ENCODE measurements at regions not wholly inside any gene's neighbourhood (a gene's known extent, or its start where the extent isn't known, plus 50 kb on each side); places are given as distances from the start of the nearest gene placed in this dataset.

DNA sequence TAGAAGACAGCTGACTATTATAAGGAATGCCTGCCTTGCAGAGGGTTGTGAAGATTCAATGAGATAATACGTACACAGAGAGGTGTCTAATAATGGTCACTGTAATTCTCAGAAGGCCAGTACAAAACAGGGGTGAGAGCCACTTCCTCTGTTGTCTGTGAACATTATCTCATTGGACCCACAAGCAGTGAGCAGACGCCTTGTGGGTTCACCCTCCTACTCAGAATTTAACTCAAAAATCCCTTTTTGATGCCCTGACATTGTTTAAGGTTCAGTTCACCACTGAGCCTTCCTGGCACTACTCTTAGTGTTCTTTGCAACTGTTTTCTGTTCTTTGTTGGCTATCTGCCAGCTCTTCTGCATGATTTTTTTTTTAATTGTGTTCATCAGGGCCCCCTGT lies 467.4 kb downstream of the BCOR start:
- TF ChIP-seq POLR2AphosphoS5 (IDR thresholded peaks at IDR 0.05) (no peak), POLR2A (IDR thresholded peaks at IDR 0.05) (no peak)
- TF ChIP-seq, protein P1, sequence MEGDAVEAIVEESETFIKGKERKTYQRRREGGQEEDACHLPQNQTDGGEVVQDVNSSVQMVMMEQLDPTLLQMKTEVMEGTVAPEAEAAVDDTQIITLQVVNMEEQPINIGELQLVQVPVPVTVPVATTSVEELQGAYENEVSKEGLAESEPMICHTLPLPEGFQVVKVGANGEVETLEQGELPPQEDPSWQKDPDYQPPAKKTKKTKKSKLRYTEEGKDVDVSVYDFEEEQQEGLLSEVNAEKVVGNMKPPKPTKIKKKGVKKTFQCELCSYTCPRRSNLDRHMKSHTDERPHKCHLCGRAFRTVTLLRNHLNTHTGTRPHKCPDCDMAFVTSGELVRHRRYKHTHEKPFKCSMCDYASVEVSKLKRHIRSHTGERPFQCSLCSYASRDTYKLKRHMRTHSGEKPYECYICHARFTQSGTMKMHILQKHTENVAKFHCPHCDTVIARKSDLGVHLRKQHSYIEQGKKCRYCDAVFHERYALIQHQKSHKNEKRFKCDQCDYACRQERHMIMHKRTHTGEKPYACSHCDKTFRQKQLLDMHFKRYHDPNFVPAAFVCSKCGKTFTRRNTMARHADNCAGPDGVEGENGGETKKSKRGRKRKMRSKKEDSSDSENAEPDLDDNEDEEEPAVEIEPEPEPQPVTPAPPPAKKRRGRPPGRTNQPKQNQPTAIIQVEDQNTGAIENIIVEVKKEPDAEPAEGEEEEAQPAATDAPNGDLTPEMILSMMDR (IDR thresholded peaks at IDR 0.05 in 8 of 11, conservative IDR thresholded peaks at IDR 0.05 in 3 of 11), result no peak
- Histone ChIP-seq H3K4me3 (no peak overlapping the region), H3K4me1 (no peaks in the 10 kb centered on the region), H3K27ac (no peak overlapping the region), H3K27me3 (replicated peaks in 1 of 7) (peaks cover 0 to 5% (median 0%) of the 10 kb centered on the region in 7 donors), H3K36me3 (no peaks in the 10 kb centered on the region), H3K9me3 (no peaks in the 10 kb centered on the region)
- intact Hi-C loops (cut with DNase I; ENCODE audit: low total_unique reads), result no loop called here
- DNase-seq, result no peak
- 51 to 69% (median 56%) methylated on average over 2 of the region's 2 CpGs for WGBS, 5 donors

DNA sequence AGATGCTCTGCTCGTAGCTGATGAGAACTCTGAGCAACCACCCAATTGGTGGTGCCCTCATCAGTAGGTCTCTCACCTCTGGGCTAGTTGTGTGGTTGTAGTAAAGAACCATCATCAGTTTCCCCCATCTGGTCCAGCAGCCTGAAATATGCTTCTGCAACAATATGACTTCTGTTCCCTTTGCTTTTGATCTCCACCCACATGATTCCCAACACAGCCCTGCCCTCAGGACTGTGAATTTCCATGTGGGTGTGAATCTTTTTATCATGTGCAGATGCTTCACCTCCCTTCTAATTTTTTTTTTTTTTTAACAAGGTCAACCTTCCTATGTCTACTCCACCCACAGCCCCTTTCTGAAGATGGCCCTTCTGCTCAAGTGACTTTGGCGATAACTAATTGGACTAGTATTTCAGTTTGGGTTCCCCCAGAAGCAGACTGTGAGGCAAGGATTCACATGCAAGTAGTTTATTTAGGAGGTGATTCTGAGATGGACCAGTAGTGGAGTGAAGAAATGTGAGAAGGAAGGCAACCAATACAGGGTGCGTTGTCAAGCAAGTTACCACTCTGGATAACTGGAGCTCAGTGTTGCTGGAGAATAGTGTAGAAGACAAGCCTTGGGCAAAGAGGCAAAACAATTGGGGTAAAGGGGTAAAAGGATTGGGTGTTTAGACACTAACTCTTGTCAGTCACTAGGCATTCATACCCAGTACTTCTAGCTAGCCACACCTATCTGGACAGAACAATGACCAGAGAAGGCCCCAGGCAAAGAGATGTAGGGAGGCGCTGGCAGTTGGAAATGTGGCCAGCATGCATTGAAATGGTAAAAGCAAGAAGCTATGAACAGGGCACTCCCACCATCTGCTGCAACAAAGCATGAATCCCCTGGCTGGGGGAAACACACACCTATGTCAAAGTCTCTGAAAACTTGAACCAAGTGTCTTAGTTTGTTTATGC lies 466.2 kb downstream of the BCOR start:
- intact Hi-C loops (cut with DNase I; ENCODE audit: low total_unique reads), result no loop called here
- Histone ChIP-seq H3K4me1 (no peaks in the 10 kb centered on the region), H3K27me3 (replicated peaks in 1 of 7) (peaks cover 0 to 5% (median 0%) of the 10 kb centered on the region in 7 donors), H3K9me3 (no peaks in the 10 kb centered on the region), H3K4me3 (no peak overlapping the region), H3K27ac (no peak overlapping the region), H3K36me3 (no peaks in the 10 kb centered on the region)
- DNase-seq, result no peak
- TF ChIP-seq POLR2AphosphoS5 (IDR thresholded peaks at IDR 0.05) (no peak), POLR2A (IDR thresholded peaks at IDR 0.05) (no peak)
- TF ChIP-seq, protein P1 (IDR thresholded peaks at IDR 0.05 in 8 of 11, conservative IDR thresholded peaks at IDR 0.05 in 3 of 11), result no peak
- WGBS, 5 donors, result 85 to 100% (median 90%) methylated on average over 4 of the region's 4 CpGs

DNA sequence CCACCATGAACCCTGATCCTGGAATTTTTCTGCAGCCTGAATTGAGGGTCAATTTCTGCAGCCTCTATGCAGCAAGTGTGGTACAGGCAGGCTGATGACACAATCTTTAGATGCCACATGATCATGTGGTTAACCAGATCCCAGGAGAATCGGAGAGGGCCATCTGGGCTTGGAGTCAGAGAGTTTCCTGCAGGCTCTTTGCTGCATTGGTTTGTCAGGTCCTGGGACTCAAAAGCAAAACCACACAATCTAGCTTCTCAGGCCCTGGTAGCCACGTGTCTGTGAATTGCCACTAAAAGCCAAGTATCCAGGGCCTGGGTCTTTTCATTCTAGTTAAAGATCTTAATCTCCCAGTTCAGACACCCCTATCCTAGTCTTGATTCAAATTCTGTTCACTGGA lies 464.5 kb downstream of the BCOR start:
- Histone ChIP-seq H3K4me1 (no peaks in the 10 kb centered on the region), H3K36me3 (no peaks in the 10 kb centered on the region), H3K9me3 (no peaks in the 10 kb centered on the region), H3K4me3 (no peak overlapping the region), H3K27ac (no peak overlapping the region), H3K27me3 (replicated peaks in 1 of 7) (peaks cover 0 to 5% (median 0%) of the 10 kb centered on the region in 7 donors)
- intact Hi-C loops (cut with DNase I; ENCODE audit: low total_unique reads), result no loop called here
- 27 to 55% (median 40%) methylated on average over 2 of the region's 2 CpGs for WGBS, 5 donors
- DNase-seq, result no peak
- TF ChIP-seq POLR2A (IDR thresholded peaks at IDR 0.05), result no peak
- TF ChIP-seq, protein P1 (IDR thresholded peaks at IDR 0.05 in 8 of 11, conservative IDR thresholded peaks at IDR 0.05 in 3 of 11), result no peak
- TF ChIP-seq POLR2AphosphoS5 (IDR thresholded peaks at IDR 0.05), result no peak

DNA sequence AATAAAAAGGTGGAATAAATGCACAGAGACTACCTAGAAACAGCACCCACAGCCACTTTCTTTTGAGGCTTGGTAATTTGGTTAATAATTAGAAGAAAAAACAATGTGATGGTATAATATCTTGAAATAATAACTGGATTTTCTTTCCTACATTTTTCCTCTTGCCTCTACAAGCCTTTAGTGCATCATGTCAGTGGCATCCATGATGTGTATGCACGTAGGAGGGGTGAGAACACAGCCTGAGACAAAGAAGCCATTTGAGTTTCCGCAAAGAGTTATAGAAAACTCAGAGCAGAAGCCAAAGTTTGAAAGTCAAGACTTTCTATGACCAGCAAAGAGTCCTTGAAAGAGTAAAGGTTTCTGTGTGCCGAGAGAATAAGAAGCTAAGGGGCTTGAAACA lies 461.3 kb downstream of the BCOR start:
- no peak for DNase-seq
- H3K9me3 ChIP-seq, result no peaks in the 10 kb centered on the region
- TF ChIP-seq, protein P1 (IDR thresholded peaks at IDR 0.05 in 8 of 11, conservative IDR thresholded peaks at IDR 0.05 in 3 of 11), result no peak
- no peak for TF ChIP-seq POLR2A (IDR thresholded peaks at IDR 0.05)
- no peak for TF ChIP-seq POLR2AphosphoS5 (IDR thresholded peaks at IDR 0.05)
- H3K4me1 ChIP-seq, result no peaks in the 10 kb centered on the region
- H3K36me3 ChIP-seq, result no peaks in the 10 kb centered on the region
- intact Hi-C loops (cut with DNase I; ENCODE audit: low total_unique reads), result no loop called here
- H3K27ac ChIP-seq, result no peak overlapping the region
- WGBS, 5 donors, result 65 to 81% (median 68%) methylated on average over 3 of the region's 3 CpGs
- H3K27me3 ChIP-seq (replicated peaks in 1 of 7), result no peaks in the 10 kb centered on the region
- H3K4me3 ChIP-seq, result no peak overlapping the region

All from spleen (tissue), 11 donors.